Aorta (tissue), 5 donors: ENCODE measurements at regions not wholly inside any gene's neighbourhood (a gene's known extent, or its start where the extent isn't known, plus 50 kb on each side); places are given as distances from the start of the nearest gene placed in this dataset.

Experiments used
- ATAC-seq: fragments of 200-7000 bp; cut with Tn5 transposase; one replicate; pipeline ENCODE4 v1.9.1; 2022; ENCODE audit warnings: moderate library complexity; ENCODE audit not compliant: low FRiP score
- DNase-seq, 2 donors: peaks; one replicate each; pipeline ENCODE4 v3.0.0-alpha.2; 2020
- H3K27ac ChIP-seq, 2 donors: one replicate each; pipeline ENCODE4 v1.5.1; 2013; ENCODE audit warnings: low read length in 2 of 2, mild to moderate bottlenecking in 2 of 2, moderate library complexity in 2 of 2, control low read depth in 1 of 2, inconsistent platforms in 1 of 2, low read depth in 1 of 2
- H3K27me3 ChIP-seq, 2 donors: one replicate each; pipeline ENCODE4 v1.6.1; 2013; ENCODE audit warnings: control low read depth in 1 of 2, low read length in 1 of 2, mild to moderate bottlenecking in 1 of 2, moderate library complexity in 1 of 2; ENCODE audit not compliant: insufficient read depth in 2 of 2, control insufficient read depth in 1 of 2
- H3K36me3 ChIP-seq, 2 donors: one replicate each; pipeline ENCODE4 v1.6.1; 2013; ENCODE audit warnings: control low read depth in 1 of 2, low read length in 1 of 2, mild to moderate bottlenecking in 1 of 2; ENCODE audit not compliant: insufficient read depth in 2 of 2, control insufficient read depth in 1 of 2
- H3K4me1 ChIP-seq, 2 donors: one replicate each; pipeline ENCODE4 v1.6.1; 2013; ENCODE audit warnings: low read length in 2 of 2, control low read depth in 1 of 2, mild to moderate bottlenecking in 1 of 2, moderate library complexity in 1 of 2; ENCODE audit not compliant: insufficient read depth in 2 of 2, control insufficient read depth in 1 of 2
- H3K4me3 ChIP-seq, 2 donors: one replicate each; pipeline ENCODE4 v1.5.1; 2013; ENCODE audit warnings: low read length in 2 of 2, control low read depth in 1 of 2, mild to moderate bottlenecking in 1 of 2
- H3K9me3 ChIP-seq: one replicate; pipeline ENCODE4 v1.6.1; 2013; ENCODE audit warnings: mild to moderate bottlenecking, low read length; ENCODE audit not compliant: control insufficient read depth
- WGBS, 2 donors: extraction: QIAGEN DNeasy Blood & Tissue Kit; methylation state at CpG; one replicate each; pipeline ENCODE4 v1.1.7; 2013; 5-methylcytosine and 5-hydroxymethylcytosine counted together
- intact Hi-C, 2 donors: fragments of 100-400 bp; cut with DNase I; formaldehyde crosslinking; loops; one replicate each; pipeline versions ENCODE4 v1.14.2 to v1.15.0; 2022
- donor health status: healthy with polysubstance abuse.
- donor health status: Bipolar disorder and iron deficiency.
- donor health status: DM: no; HTN: no; CAD: no.
- donor health status: DM: no; HTN: no; CAD: no.
- donor health status: DM: yes; HTN: yes; CAD: no.

DNA sequence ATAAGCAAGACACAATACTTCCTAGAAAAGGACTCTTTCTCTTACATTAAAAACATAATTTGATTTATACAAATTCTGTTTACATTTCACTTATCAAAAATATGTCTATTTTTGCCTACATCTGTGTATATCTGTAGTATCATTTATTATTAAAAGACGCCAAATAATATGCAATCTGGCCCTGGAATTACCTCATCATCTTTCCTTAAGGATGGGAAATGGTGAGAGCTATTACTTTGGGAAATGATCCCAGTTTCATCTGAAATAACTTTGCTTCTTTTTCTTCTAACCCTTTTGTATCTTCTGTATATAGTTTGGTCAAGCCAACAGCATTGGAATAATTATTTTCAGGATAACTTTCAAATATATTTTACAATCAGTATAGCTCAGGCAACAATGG lies 85.0 kb downstream of the FAS start:
- 96 to 98% methylated on average over 1 of the region's 1 CpG for WGBS, 2 donors

GRCh38 chr10:89074120-89074519 lies 83.5 kb downstream of the FAS start:
- WGBS, 2 donors, result 6 to 8% methylated on average over 3 of the region's 3 CpGs
- peak; percentile 53 for ATAC-seq
- intact Hi-C loops, result no loop called here
- Histone ChIP-seq H3K9me3 (no peaks in the 10 kb centered on the region), H3K4me1 (no peaks in the 10 kb centered on the region), H3K27ac (no peak overlapping the region), H3K27me3 (no peaks in the 10 kb centered on the region), H3K36me3 (no peaks in the 10 kb centered on the region), H3K4me3 (no peak overlapping the region)
- DNase-seq, result peak in 1 of 2 donors; percentile 54

More for the DNA sequence above, 85.0 kb downstream of the FAS start:
- Histone ChIP-seq H3K27ac (no peak overlapping the region), H3K9me3 (no peaks in the 10 kb centered on the region), H3K27me3 (no peaks in the 10 kb centered on the region), H3K36me3 (no peaks in the 10 kb centered on the region), H3K4me3 (no peak overlapping the region), H3K4me1 (no peaks in the 10 kb centered on the region)
- intact Hi-C loops, result no loop called here
- DNase-seq (no peak), ATAC-seq (no peak)

- H3K4me3 ChIP-seq, result no peak overlapping the region
- no peaks in the 10 kb centered on the region for H3K27me3 ChIP-seq
- no peaks in the 10 kb centered on the region for H3K36me3 ChIP-seq
- WGBS, 2 donors, result 27 to 29% methylated on average over 2 of the region's 2 CpGs
- ATAC-seq (peak; percentile 30), DNase-seq (no peak)
- no peaks in the 10 kb centered on the region for H3K9me3 ChIP-seq
- H3K4me1 ChIP-seq, result no peaks in the 10 kb centered on the region
- intact Hi-C loops, result no loop called here
- H3K27ac ChIP-seq, result no peak overlapping the region
Measured at GRCh38 chr10:89073719-89074118, 83.1 kb downstream of the FAS start.

- Histone ChIP-seq H3K27ac (no peak overlapping the region), H3K9me3 (no peaks in the 10 kb centered on the region), H3K4me1 (no peaks in the 10 kb centered on the region), H3K27me3 (no peaks in the 10 kb centered on the region), H3K4me3 (no peak overlapping the region), H3K36me3 (no peaks in the 10 kb centered on the region)
- no peak for DNase-seq
- WGBS, 2 donors, result 43 to 46% methylated on average over 4 of the region's 4 CpGs
- intact Hi-C loops, result no loop called here
- peak; percentile 47 for ATAC-seq
Measured at GRCh38 chr10:89069589-89069988, 79.0 kb downstream of the FAS start.
